ENCODE measurements at regions not wholly inside any gene's neighbourhood (a gene's known extent, or its start where the extent isn't known, plus 50 kb on each side); places are given as distances from the start of the nearest gene placed in this dataset.

DNA sequence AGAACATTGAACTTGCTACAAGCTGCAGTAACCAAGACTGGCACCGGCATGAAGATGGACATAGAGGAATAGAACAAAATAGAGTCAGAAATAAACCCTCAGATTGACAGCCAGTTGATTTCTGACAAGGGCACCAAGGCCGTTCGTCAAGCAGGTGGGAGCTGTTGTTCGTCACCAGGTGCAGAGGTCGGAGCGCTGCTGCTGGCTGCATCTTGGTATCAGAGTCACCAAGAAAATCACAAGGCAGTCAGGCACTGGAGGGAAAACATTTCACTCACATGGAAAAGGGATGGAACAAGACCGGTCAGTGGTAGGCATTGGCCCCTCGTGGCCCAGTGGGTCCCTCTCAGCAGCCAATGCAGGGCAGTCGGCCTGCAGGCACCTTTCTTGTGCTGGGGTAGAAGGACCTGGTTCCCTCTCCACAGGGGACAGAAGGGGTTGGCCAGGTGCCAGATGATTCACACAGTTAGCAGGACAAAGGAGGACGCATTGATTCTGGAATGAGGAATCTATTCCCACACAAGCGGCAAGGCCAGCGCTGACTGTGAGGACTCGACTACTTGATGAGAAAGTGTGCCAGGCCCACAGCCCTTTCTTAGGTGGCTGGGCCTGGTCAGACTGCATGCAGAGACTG is 115.8 kb upstream of the FGF3 start (continued):
- TF ChIP-seq, protein P1, sequence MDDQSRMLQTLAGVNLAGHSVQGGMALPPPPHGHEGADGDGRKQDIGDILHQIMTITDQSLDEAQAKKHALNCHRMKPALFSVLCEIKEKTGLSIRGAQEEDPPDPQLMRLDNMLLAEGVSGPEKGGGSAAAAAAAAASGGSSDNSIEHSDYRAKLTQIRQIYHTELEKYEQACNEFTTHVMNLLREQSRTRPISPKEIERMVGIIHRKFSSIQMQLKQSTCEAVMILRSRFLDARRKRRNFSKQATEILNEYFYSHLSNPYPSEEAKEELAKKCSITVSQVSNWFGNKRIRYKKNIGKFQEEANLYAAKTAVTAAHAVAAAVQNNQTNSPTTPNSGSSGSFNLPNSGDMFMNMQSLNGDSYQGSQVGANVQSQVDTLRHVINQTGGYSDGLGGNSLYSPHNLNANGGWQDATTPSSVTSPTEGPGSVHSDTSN (IDR thresholded peaks at IDR 0.05), result no peak
- TF ChIP-seq FOXS1 (CRISPR knock-in tag; IDR thresholded peaks at IDR 0.05), result no peak
- TF ChIP-seq, protein P2, sequence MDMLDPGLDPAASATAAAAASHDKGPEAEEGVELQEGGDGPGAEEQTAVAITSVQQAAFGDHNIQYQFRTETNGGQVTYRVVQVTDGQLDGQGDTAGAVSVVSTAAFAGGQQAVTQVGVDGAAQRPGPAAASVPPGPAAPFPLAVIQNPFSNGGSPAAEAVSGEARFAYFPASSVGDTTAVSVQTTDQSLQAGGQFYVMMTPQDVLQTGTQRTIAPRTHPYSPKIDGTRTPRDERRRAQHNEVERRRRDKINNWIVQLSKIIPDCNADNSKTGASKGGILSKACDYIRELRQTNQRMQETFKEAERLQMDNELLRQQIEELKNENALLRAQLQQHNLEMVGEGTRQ (IDR thresholded peaks at IDR 0.05), result no peak
- no peak for TF ChIP-seq ESRRA (IDR thresholded peaks at IDR 0.05; ENCODE audit: borderline replicate concordance, low read length)
- TF ChIP-seq MAFK (IDR thresholded peaks at IDR 0.05; ENCODE audit: partially characterized antibody), result no peak
- TF ChIP-seq, protein P3, sequence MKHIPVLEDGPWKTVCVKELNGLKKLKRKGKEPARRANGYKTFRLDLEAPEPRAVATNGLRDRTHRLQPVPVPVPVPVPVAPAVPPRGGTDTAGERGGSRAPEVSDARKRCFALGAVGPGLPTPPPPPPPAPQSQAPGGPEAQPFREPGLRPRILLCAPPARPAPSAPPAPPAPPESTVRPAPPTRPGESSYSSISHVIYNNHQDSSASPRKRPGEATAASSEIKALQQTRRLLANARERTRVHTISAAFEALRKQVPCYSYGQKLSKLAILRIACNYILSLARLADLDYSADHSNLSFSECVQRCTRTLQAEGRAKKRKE (CRISPR knock-in tag; IDR thresholded peaks at IDR 0.05; ENCODE audit: low read depth), result no peak

DNA sequence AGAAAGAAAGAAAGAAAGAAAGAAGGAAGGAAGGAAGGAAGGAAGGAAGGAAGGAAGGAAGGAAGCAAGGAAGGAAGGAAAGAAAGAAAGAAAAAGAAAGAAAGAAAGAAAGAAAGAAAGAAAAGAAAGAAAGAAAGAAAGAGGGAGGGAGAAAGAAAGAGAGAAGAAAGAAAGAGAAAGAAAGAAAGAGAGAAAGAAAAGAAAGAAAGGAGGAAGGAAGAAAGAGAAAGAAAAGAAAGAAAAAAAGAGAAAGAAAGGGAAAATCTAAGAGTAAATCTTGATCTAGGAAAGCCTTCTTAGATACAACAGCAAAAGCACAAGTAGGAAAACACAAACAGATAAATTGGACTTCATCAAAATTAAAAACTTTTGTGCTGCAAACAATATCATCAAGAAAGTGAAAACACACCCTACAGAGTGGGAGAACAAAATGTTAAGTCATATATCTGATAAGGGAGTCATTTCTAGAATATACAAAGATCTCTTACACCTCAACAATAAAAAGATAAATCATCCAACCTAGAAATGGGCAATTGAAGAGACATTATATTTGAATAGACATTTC is 116.8 kb upstream of the FGF3 start:
- no peak overlapping the region for H3K4me2 ChIP-seq
- no peak overlapping the region for H3K27ac ChIP-seq
- TF ChIP-seq, protein P4, sequence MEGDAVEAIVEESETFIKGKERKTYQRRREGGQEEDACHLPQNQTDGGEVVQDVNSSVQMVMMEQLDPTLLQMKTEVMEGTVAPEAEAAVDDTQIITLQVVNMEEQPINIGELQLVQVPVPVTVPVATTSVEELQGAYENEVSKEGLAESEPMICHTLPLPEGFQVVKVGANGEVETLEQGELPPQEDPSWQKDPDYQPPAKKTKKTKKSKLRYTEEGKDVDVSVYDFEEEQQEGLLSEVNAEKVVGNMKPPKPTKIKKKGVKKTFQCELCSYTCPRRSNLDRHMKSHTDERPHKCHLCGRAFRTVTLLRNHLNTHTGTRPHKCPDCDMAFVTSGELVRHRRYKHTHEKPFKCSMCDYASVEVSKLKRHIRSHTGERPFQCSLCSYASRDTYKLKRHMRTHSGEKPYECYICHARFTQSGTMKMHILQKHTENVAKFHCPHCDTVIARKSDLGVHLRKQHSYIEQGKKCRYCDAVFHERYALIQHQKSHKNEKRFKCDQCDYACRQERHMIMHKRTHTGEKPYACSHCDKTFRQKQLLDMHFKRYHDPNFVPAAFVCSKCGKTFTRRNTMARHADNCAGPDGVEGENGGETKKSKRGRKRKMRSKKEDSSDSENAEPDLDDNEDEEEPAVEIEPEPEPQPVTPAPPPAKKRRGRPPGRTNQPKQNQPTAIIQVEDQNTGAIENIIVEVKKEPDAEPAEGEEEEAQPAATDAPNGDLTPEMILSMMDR (IDR thresholded peaks at IDR 0.05), result no peak
- TF ChIP-seq SMC3 (IDR thresholded peaks at IDR 0.05) (no peak), TP53 (CRISPR knock-in tag; IDR thresholded peaks at IDR 0.05) (no peak), CBX8 (IDR thresholded peaks at IDR 0.05) (no peak), EHMT2 (IDR thresholded peaks at IDR 0.05; ENCODE audit: low read depth) (no peak), MAZ (IDR thresholded peaks at IDR 0.05; ENCODE audit: borderline replicate concordance, low read depth, low read length) (no peak), RCOR1 (IDR thresholded peaks at IDR 0.05; ENCODE audit: low read depth, low read length) (no peak)
- no peak overlapping the region for H3K4me3 ChIP-seq
- no peak for FAIRE-seq
- no peaks in the 10 kb centered on the region for H3K9me3 ChIP-seq
- DNase-seq (ENCODE audit: low read depth in 1 of 2, low spot score in 1 of 2), result no peak
- 0 out of 3 replicates have a peak, but pooled peaks cover 3% of the 10 kb centered on the region for H3K4me1 ChIP-seq
- ATAC-seq, result no peak
- ChIA-PET POLR2A (no interaction called here), CTCF (interaction anchor here (1.5 to 2.0 kb wide), 3 partner anchors 13 to 260 kb away, joined by 3 to 9 read pairs (median 4); no protein-coding TSS in a partner anchor)

DNA sequence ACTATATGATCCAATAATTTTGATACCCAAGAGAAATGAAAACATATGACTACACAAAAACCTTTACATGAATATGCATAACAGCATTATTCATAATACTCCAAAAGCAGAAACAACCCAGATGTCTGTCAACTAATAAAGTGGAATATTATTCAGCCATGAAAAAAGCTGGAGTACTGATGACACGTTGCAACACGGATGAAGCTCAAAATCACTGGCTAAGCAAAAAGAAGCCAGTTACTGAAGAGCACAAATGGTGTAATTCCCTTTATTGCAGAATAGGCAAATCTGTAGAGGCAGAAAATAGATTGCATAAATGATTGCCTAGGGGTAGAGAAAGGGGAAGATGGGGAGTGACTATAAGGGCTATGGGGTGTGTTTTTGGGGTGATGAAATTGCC is 117.6 kb upstream of the FGF3 start:
- no peak overlapping the region for H3K4me2 ChIP-seq
- ChIA-PET CTCF (interaction anchor here (1.3 to 2.0 kb wide), 3 partner anchors 12 to 260 kb away, joined by 3 to 9 read pairs (median 4); no protein-coding TSS in a partner anchor), POLR2A (no interaction called here)
- ATAC-seq, result no peak
- H3K9me3 ChIP-seq, result no peaks in the 10 kb centered on the region
- 0 out of 3 replicates have a peak, but pooled peaks cover 3% of the 10 kb centered on the region for H3K4me1 ChIP-seq
- no peak overlapping the region for H3K27ac ChIP-seq
- no peak overlapping the region for H3K4me3 ChIP-seq
- no peak for FAIRE-seq
- 90% methylated on average over 2 of the region's 2 CpGs for WGBS (ENCODE audit: missing lambda C conversion rate)
- no peak for DNase-seq (ENCODE audit: low read depth in 1 of 2, low spot score in 1 of 2)
- TF ChIP-seq FOSL2 (IDR thresholded peaks at IDR 0.05) (no peak), FOSL2 (CRISPR knock-in tag; IDR thresholded peaks at IDR 0.05) (no peak), MAFK (IDR thresholded peaks at IDR 0.05; ENCODE audit: partially characterized antibody) (peak; percentile 30)

DNA sequence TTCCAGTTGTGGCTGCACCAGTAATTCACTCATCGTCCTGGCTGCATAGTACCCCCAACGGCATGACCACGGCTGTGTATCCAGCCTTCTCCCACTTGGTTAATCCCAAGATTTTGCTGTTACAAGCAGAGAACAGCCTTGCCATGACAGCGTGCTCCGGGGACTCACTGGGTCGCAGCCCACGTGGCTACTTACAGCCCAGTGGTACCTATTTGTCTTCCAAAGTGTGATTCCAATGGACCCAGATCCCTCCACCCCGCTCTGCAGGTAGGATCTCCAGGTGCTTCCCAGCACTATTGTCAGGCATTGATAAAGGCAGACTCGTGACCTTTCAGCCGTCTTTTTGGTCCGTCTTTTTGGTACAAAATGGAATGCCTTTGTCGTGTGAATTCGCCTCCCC is 119.0 kb upstream of the FGF3 start:
- H3K27ac ChIP-seq, result no peak overlapping the region
- no peak for DNase-seq (ENCODE audit: low read depth in 1 of 2, low spot score in 1 of 2)
- CTCF ChIA-PET, result interaction anchor here (2.0 kb wide), 1 partner anchor 10 kb away, joined by 9 read pairs; no protein-coding TSS in a partner anchor
- H3K9me3 ChIP-seq, result no peaks in the 10 kb centered on the region
- TF ChIP-seq CEBPB (IDR thresholded peaks at IDR 0.05) (no peak), RARB (CRISPR knock-in tag; IDR thresholded peaks at IDR 0.05) (no peak), ZNF302 (CRISPR knock-in tag; IDR thresholded peaks at IDR 0.05) (no peak), RFX5 (IDR thresholded peaks at IDR 0.05) (no peak), HEYL (CRISPR knock-in tag; IDR thresholded peaks at IDR 0.05) (no peak), JUN (IDR thresholded peaks at IDR 0.05) (no peak), RCOR1 (IDR thresholded peaks at IDR 0.05; ENCODE audit: low read depth, low read length) (no peak), CBX8 (IDR thresholded peaks at IDR 0.05) (no peak), NPAS2 (CRISPR knock-in tag; IDR thresholded peaks at IDR 0.05; ENCODE audit: borderline replicate concordance) (no peak), SREBF2 (IDR thresholded peaks at IDR 0.05) (no peak)
- TF ChIP-seq, protein P5, sequence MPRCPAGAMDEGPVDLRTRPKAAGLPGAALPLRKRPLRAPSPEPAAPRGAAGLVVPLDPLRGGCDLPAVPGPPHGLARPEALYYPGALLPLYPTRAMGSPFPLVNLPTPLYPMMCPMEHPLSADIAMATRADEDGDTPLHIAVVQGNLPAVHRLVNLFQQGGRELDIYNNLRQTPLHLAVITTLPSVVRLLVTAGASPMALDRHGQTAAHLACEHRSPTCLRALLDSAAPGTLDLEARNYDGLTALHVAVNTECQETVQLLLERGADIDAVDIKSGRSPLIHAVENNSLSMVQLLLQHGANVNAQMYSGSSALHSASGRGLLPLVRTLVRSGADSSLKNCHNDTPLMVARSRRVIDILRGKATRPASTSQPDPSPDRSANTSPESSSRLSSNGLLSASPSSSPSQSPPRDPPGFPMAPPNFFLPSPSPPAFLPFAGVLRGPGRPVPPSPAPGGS (IDR thresholded peaks at IDR 0.05), result no peak
- no peak overlapping the region for H3K4me2 ChIP-seq
- ATAC-seq, result no peak
- no peak for FAIRE-seq
- 0 out of 3 replicates have a peak, but pooled peaks cover 3% of the 10 kb centered on the region for H3K4me1 ChIP-seq
- 86% methylated on average over 13 of the region's 13 CpGs for WGBS (ENCODE audit: missing lambda C conversion rate)
- no peak overlapping the region for H3K4me3 ChIP-seq
- POLR2A ChIA-PET, result no interaction called here

Data from A549 (cell line).